ENCODE measurements at regions not wholly inside any gene's neighbourhood (a gene's known extent, or its start where the extent isn't known, plus 50 kb on each side); places are given as distances from the start of the nearest gene placed in this dataset.

DNA sequence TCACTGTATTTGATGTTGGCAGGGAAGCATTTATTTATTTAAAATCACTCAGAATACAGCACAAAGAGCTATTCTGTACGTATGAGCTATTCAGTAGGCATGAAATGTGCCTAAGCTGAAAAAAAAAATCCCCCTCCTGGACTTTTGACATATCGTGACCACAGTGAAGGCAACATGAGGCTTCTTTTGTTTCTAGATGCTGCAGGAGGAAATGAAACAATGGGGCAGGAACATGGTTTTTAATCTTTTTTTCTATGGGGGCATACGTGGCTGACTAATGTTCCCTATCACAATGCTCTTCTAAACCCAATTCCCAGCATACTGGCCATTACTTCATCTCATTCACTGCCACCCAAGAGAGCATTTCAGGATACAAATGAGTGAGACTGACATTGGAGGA is 191.0 kb upstream of the PMFBP1 start:
- no peaks in the 10 kb centered on the region for H3K4me1 Mint-ChIP-seq
- H3K36me3 Mint-ChIP-seq: peaks cover 2 to 7% of the 10 kb centered on the region in 2 donors
- peaks cover 1 to 10% (median 3%) of the 10 kb centered on the region in 7 donors for H3K9me3 Mint-ChIP-seq
- Histone ChIP-seq H3K4me1 (ENCODE audit: control insufficient read depth in 1 of 2, insufficient read depth in 2 of 2, low read length in 2 of 2) (no peaks in the 10 kb centered on the region), H3K36me3 (replicated peaks in 1 of 2; ENCODE audit: control insufficient read depth in 1 of 2, insufficient read depth in 2 of 2, low read length in 2 of 2) (no peaks in the 10 kb centered on the region), H3K27ac (ENCODE audit: low read depth in 1 of 2, low read length in 2 of 2) (no peak overlapping the region), H3K4me2 (replicated peaks; ENCODE audit: extremely low read depth, low read length, poor library complexity, severe bottlenecking) (no peak overlapping the region), H3K9ac (ENCODE audit: insufficient read depth, low read length, poor library complexity, severe bottlenecking) (no peak overlapping the region), H3K79me2 (ENCODE audit: insufficient read depth, low read length) (no peaks in the 10 kb centered on the region), H3K4me3 (replicated peaks in 1 of 3; ENCODE audit: low read depth in 2 of 3, low read length in 3 of 3) (no peak overlapping the region), H3K27me3 (ENCODE audit: control insufficient read depth in 2 of 2, insufficient read depth in 2 of 2, low read length in 2 of 2) (no peaks in the 10 kb centered on the region), H4K20me1 (ENCODE audit: insufficient read depth, low read length) (no peaks in the 10 kb centered on the region), H2AFZ (ENCODE audit: insufficient read depth, low read depth, low read length, poor library complexity, severe bottlenecking) (no peak overlapping the region), H3K9me3 (replicated peaks in 1 of 2; ENCODE audit: control insufficient read depth in 1 of 2, insufficient read depth in 1 of 2, low read length in 2 of 2) (peaks cover 0 to 7% of the 10 kb centered on the region in 2 donors)
- TF ChIP-seq, protein P1, sequence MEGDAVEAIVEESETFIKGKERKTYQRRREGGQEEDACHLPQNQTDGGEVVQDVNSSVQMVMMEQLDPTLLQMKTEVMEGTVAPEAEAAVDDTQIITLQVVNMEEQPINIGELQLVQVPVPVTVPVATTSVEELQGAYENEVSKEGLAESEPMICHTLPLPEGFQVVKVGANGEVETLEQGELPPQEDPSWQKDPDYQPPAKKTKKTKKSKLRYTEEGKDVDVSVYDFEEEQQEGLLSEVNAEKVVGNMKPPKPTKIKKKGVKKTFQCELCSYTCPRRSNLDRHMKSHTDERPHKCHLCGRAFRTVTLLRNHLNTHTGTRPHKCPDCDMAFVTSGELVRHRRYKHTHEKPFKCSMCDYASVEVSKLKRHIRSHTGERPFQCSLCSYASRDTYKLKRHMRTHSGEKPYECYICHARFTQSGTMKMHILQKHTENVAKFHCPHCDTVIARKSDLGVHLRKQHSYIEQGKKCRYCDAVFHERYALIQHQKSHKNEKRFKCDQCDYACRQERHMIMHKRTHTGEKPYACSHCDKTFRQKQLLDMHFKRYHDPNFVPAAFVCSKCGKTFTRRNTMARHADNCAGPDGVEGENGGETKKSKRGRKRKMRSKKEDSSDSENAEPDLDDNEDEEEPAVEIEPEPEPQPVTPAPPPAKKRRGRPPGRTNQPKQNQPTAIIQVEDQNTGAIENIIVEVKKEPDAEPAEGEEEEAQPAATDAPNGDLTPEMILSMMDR (IDR thresholded peaks at IDR 0.05): no peak
- intact Hi-C loops (cut with micrococcal nuclease): loop anchor here in 1 of 2 donors (10.0 kb wide), 1 partner anchor 238 kb away; no protein-coding TSS in a partner anchor
- DNase-seq: no peak
- H3K27ac Mint-ChIP-seq: no peak overlapping the region
- no peak overlapping the region for H3K4me3 Mint-ChIP-seq
- no peaks in the 10 kb centered on the region for H3K27me3 Mint-ChIP-seq (ENCODE audit: low read depth in 3 of 3)
- WGBS (ENCODE audit: insufficient coverage): no CpG with 5 or more reads among the region's 3 CpGs

DNA sequence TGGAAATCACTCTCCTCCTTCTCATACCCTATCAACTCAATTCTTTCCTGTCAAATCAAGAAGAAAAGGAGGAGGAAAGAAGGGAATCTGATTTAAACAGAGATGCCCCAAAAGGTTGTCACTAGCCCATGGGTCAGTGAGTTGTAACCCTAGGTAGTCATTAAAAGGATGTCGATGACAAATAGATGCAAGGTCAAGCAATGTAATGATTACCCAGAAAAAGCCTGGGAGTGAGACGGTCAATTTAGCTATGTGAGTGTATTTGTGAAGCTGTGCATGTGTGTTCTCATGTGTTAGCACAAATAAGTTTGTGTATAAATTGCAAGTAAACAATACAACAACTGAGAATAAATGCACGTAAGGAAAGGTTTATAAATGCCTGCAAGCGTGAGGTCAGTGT is 190.5 kb upstream of the PMFBP1 start:
- DNase-seq: no peak
- Mint-ChIP-seq H3K27ac (no peak overlapping the region), H3K9me3 (peaks cover 1 to 8% (median 3%) of the 10 kb centered on the region in 7 donors), H3K27me3 (ENCODE audit: low read depth in 3 of 3) (no peaks in the 10 kb centered on the region), H3K4me1 (no peaks in the 10 kb centered on the region), H3K36me3 (peaks cover under 1 to 7% of the 10 kb centered on the region in 2 donors), H3K4me3 (no peak overlapping the region)
- Histone ChIP-seq H3K9ac (ENCODE audit: insufficient read depth, low read length, poor library complexity, severe bottlenecking) (no peak overlapping the region), H3K9me3 (replicated peaks in 1 of 2; ENCODE audit: control insufficient read depth in 1 of 2, insufficient read depth in 1 of 2, low read length in 2 of 2) (peaks cover 0 to 7% of the 10 kb centered on the region in 2 donors), H3K27me3 (ENCODE audit: control insufficient read depth in 2 of 2, insufficient read depth in 2 of 2, low read length in 2 of 2) (no peaks in the 10 kb centered on the region), H3K79me2 (ENCODE audit: insufficient read depth, low read length) (no peaks in the 10 kb centered on the region), H3K4me2 (replicated peaks; ENCODE audit: extremely low read depth, low read length, poor library complexity, severe bottlenecking) (no peak overlapping the region), H3K4me3 (replicated peaks in 1 of 3; ENCODE audit: low read depth in 2 of 3, low read length in 3 of 3) (no peak overlapping the region), H4K20me1 (ENCODE audit: insufficient read depth, low read length) (no peaks in the 10 kb centered on the region), H3K27ac (ENCODE audit: low read depth in 1 of 2, low read length in 2 of 2) (no peak overlapping the region), H2AFZ (ENCODE audit: insufficient read depth, low read depth, low read length, poor library complexity, severe bottlenecking) (no peak overlapping the region), H3K4me1 (ENCODE audit: control insufficient read depth in 1 of 2, insufficient read depth in 2 of 2, low read length in 2 of 2) (no peaks in the 10 kb centered on the region), H3K36me3 (replicated peaks in 1 of 2; ENCODE audit: control insufficient read depth in 1 of 2, insufficient read depth in 2 of 2, low read length in 2 of 2) (no peaks in the 10 kb centered on the region)
- 94% methylated on average over 2 of the region's 4 CpGs for WGBS (ENCODE audit: insufficient coverage)
- TF ChIP-seq, protein P1 (IDR thresholded peaks at IDR 0.05): no peak
- intact Hi-C loops (cut with micrococcal nuclease): loop anchor here in 1 of 2 donors (10.0 kb wide), 1 partner anchor 238 kb away; no protein-coding TSS in a partner anchor
